Activated T-helper 1 cell treated with anti-CD3 and anti-CD28 coated beads, Interleukin-2, amount 50 U/mL, for 16 hours (primary cell): ENCODE measurements at regions not wholly inside any gene's neighbourhood (a gene's known extent, or its start where the extent isn't known, plus 50 kb on each side); places are given as distances from the start of the nearest gene placed in this dataset.

ENCODE experiments used
- DNase-seq, 2 donors: peaks; one replicate each; pipeline ENCODE4 v3.0.0-alpha.2; 2020; ENCODE audit warnings: low read depth in 1 of 2, low spot score in 1 of 2

GRCh38 chr13:73419186-73419585 lies 360.4 kb downstream of the KLF5 start:
- DNase-seq, result no peak

DNA sequence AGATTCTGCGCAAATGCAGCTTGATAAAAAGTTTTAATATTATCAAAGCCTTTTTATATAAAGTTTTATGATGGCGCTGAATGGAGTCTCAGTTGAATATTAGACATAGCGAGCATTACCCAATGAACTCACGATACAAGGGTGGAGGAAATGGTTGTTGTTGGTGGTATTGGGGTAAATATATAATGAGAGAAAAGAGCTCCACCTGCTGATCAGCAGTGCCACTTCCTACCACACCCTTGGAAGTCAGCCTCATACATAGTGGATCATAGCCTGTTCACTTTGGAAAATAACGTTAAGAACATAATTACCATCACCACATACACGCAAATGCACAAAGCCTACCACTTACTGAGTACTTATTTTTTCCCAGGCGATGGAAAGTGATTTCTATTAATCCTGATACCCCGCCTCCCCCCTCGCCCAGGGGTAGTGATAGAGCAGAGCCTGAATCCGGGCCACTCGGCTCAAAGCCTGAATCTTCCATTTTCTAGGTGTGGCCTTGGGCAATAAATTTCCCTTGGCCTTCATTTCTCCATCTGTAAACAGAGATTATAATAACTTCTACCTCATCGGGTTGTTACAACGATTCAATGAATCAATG lies 358.3 kb downstream of the KLF5 start:
- DNase-seq, result no peak

- no peak for DNase-seq
Measured at GRCh38 chr13:73416093-73416492, 357.3 kb downstream of the KLF5 start.

DNA sequence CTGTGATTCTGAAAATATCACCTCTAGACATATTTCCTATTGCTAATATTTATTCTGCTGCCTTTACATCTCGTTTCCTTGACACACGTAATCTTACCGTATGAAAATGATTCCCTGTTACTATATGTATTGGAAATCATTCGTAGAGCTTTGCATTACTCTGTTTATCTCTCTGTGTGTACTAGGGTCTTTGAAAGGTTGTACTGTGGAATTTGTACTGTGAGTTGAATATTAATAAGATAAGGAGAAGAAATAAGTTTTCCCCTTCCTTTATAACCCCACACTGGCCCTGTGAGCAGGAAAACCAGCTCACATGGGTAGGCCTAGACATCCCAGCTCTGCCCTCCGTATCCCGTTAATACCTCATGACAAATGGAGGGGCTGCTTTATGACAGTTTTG lies 354.9 kb downstream of the KLF5 start:
- DNase-seq, result no peak

DNA sequence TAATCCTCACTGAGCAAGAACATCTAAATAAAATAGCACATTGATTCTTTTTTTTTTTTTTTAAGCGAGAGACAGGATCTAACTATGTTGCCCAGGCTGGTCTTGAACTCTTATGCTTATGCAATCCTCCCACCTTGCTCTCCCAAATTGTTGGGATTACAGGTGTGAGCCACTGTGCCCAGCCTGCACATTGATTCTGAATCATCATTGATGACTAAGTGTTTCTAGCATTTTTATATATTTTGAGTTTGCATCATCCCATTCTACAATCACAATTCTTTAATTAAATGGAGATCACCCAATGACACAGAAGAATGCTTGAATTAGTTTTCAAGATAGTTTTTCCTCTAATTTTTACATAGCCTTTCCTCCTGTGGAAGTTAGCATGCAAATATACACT lies 354.1 kb downstream of the KLF5 start:
- no peak for DNase-seq

GRCh38 chr13:73411067-73411809 lies 352.4 kb downstream of the KLF5 start:
- no peak for DNase-seq

DNA sequence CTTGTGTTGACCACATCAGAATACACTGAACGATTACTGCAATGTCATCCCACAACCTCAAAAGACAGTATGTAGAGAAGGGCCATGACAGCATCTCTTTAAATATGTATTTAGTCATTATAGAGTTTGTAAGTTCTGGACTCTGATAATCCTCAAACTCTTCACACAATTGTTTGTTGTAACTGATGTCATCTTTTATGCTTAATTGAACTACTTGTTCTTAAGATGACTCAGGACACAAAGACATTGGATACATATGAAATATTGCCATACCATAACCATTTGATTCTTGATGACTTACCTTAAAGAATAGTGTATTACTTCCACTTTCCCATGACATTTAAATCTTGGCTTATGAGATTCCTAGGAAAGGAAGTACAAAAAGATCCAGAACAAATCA lies 347.6 kb downstream of the KLF5 start:
- no peak for DNase-seq

- no peak for DNase-seq
Measured at GRCh38 chr13:73404581-73404980, 345.8 kb downstream of the KLF5 start.

DNA sequence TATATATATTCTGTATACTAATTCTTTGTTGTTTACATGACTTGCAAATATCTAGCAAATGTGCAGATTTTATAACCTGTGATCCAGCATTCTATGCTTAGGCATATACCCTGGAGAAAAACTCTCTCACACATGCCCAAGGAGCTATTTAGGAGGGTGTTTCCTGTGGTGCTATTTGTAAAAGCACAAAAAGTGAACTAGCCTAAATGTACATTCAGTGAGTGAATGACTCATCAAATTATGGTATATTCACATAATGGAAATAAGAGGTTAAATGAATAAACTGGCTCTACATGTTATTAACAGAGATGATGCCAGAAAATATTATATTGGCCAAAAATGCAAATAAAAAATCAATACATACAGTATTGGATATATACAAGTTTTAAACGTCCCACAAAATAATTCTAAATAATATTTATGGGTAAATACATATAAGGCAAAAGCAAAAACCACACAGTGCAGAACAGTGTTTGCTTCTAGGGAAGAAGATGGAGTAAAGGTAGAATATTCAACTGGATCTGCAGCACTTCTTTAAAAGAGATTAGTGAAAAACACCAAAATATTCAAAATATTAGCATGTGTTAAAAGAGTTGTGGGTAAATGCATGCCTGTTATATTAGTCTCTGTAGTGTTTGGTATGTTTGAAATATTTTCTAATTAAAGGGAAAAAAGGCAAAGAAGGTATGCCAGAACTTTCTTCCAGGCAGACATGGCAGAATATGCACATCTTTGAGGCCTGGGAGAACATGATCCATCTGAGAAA lies 344.7 kb downstream of the KLF5 start:
- no peak for DNase-seq

GRCh38 chr13:73401769-73402168 lies 343.0 kb downstream of the KLF5 start:
- DNase-seq, result no peak

DNA sequence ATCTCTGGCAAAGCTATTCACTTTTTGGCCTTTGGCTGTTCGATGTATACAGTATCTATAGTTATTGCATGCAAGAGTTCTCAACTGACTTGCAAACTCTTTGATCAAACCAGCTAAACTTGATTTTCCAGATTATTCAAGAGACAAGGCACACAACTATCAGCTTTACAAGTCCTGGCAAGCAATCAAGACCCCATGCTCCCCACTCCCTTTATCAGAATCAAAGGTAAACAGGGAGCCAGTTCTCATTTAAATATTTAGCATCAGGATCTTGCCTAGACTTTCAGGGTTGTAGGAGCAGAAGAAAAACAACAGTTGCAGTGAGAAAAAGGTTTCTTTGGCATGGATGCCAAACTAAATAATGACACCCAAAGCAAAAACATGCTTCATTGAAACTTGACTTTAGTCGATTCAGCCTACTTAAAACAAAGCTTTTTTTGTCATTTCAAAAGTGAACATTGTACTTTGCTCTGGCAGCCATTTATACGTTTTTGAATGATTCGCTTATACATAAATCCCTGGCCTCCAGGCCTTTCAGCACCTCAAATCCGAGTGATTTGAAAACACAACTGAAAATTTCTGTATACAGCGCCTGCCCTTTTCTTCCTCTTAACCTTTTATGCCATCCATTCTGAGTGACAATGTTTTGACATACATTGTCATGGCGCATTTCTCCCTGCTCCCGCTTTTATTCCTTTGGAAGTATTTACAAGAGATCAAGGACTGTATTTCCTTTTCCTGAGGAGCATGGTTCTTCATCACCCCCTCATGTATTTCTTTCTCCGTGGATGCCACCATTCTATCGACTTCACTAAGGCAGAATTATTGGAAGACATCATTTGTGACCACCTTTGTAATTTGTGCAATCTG lies 340.8 kb downstream of the KLF5 start:
- DNase-seq, result no peak

- no peak for DNase-seq
Measured at GRCh38 chr13:73397496-73398305, 338.9 kb downstream of the KLF5 start.

DNA sequence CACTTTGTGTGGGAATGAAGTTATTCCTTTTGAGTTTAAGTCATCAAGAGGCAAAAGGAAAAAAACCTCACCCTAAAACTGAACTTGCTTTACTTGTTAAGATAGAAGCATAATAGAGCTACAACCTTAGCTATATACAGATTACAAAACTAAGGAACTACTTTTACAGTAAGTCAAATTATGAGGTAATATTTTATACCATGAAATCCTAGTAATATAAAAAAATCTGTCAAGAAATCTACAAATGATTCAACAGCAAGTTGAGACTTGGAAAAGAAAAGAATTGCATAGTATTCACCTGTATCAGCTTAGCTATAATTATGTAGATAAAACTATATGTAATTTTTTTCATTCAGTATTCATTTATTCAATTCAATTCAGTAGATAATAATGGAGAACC lies 335.3 kb downstream of the KLF5 start:
- no peak for DNase-seq

GRCh38 chr13:73390100-73390499 lies 331.3 kb downstream of the KLF5 start:
- DNase-seq, result no peak

DNA sequence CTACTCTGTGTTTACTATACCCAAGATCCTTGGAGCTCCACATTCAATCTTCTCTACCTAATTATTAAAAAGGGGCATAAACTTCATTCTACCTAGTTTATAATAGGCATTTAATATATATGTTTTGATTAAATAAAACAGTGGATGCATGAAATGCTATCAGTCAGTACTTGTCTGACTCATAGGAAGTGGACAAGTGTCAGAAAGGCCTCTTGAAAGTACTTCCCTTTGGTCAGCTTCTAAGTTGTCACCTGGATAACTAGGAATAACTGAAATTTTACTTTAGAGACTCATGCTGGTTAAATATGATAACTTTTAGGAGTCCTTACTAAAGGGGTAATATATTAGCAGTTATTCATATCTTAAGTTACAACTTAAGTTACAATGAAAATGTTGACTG lies 329.8 kb downstream of the KLF5 start:
- DNase-seq, result no peak

DNA sequence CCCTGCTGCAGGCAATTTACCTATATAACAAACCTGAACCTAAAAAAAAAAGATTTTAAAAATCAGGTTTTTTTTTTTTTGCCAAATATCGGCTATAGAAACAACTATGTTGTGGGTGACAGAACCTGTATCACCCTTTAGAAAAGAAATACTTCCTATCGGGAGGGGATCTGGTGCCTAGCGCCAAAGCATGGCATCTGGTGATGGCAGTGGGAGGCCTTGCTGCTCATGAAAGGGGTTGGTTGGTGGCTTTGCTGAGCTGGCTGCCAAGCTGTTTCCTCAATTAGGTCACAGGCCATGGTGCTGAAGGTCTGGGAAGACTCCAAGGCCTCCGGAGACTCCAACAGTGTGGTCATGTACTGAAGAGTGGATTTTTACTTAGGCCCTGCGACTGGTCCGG lies 328.5 kb downstream of the KLF5 start:
- no peak for DNase-seq

GRCh38 chr13:73385848-73386247 lies 327.0 kb downstream of the KLF5 start:
- no peak for DNase-seq

DNA sequence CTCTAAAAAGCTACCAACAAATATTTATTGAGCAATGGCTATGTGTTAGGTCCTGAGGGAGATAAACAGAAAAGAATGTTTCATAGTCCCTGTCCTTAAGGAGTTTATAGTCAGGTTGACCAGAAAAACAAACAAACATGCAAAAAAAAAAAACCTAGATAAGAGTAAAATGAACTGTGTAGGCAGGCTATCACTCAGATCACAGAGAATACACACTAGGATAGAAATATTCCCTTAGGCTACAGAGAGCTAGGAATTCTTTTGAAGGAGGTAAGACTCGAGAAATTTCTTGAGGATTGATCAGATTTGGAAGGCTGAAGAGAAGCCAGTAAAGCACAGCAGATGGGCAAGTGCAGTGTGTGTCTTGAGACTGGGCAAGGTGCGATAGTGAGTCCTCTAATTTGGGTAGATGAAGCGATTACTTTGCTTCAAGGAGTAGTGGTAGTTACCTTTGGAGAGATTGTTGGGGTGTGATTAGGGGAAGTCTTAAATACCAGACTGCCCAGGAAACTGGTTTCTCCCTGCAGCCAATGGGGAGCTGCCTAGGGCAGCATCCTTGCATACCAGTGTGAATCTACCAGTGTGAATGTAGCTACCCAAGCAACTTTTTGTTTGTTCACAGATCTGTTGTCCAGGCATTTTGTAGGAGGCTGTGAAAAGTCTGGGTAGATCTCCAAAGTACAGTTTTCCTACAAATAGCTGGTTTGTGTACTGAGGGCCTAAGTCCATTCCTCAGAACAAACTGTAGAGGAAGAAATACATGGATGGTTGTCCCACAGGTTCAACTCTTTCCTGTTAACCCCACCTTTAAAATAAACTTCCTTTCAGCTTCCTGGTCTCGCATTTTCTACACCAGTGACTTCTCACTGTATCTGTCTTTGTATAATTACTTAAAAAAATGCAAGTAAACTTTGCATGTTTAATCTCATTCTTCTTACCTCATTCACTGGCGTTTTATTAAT lies 314.1 kb downstream of the KLF5 start:
- DNase-seq, result no peak

GRCh38 chr13:73370066-73370465 lies 311.3 kb downstream of the KLF5 start:
- DNase-seq, result no peak
